ENCODE measurements at regions not wholly inside any gene's neighbourhood (a gene's known extent, or its start where the extent isn't known, plus 50 kb on each side); places are given as distances from the start of the nearest gene placed in this dataset.
"Not testable (repeated sequence)": the region's sequence is repeated elsewhere in the genome, so short reads cannot be mapped to it uniquely, and the experiment has no call there.

DNA sequence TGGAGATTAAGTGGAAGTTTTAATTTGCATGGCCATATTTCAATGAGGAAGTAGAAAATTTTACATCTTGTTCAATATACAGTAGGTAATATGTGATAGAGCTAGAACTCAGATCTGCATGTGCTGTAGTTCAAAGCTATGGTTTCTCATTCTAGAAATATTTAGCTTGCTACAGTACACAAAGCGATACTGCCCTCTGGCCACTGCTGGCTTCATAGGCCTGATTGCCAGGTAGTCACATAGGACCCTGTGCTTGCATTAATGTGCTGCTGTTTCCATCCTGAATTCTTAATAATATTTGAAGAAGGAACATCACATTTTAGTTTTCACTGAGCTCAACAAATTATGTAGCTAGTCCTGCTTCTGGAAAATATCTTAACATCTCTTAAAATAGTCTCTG is 87.0 kb downstream of the PLSCR2 start:
- peak; percentile 18 for DNase-seq (ENCODE audit: low read depth)

DNA sequence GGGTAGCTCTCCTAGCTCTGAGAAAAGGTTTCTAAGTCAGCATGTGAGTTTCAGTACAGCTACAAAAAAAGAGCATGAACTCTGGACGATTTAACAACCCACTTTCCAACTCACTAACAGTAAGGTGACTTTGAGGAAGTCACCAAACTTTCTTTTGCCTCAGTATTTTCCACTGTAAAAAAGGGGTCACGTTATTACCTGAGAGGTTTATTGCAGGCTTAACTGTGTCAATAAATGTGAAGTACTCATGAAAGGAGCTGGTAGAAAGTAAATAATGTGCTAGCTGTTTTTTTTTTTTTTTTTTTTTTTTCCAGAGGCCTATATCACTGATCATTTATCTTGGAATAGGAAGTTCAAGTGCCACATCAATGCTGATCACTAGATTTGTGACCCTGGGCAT is 89.3 kb downstream of the PLSCR2 start:
- DNase-seq (ENCODE audit: low read depth) = no peak

DNA sequence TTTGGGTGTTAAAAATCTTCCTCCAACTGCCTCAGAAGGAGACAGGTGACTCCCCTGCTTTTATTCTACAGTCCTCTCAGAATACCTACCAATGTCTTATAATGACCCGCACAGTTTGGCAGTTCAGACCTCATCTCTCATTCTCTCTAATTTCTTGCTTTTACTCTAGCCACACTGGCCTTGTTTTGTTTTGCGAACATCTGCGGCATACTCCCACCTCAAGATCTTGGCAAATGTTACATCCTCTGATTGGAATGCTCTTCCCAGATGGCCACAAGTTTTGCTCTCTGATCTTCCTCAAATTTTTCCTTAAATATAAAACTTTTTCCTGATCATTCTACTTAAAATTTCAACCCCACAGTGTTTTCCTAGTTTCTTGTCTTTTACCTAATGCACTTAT is 94.1 kb downstream of the PLSCR2 start:
- DNase-seq (ENCODE audit: low read depth) = no peak

GRCh38 chr3:146374146-146374545 is 95.2 kb downstream of the PLSCR2 start:
- DNase-seq (ENCODE audit: low read depth) = peak; percentile 6

DNA sequence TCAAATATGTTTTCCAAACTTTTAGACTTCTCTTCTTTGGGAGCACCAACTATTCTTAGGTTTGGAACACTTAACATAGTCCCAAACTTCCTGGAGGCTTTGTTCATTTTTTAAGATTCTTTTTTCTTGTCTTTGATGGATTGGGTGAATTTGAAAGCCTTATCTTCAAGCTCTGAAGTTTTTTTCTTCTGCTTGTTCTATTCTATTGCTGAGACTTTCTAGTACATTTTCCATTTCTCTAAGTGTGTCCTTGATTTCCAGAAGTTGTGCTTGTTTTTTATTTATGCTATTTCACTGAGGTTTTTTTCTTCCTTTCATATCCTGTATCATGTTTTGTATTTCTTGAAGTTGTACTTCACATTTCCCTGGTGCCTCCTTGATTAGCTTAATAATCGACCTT is 97.5 kb downstream of the PLSCR2 start:
- no peak for DNase-seq (ENCODE audit: low read depth)

GRCh38 chr3:146368882-146369523 is 100.4 kb downstream of the PLSCR2 start:
- DNase-seq (ENCODE audit: low read depth) = no peak

DNA sequence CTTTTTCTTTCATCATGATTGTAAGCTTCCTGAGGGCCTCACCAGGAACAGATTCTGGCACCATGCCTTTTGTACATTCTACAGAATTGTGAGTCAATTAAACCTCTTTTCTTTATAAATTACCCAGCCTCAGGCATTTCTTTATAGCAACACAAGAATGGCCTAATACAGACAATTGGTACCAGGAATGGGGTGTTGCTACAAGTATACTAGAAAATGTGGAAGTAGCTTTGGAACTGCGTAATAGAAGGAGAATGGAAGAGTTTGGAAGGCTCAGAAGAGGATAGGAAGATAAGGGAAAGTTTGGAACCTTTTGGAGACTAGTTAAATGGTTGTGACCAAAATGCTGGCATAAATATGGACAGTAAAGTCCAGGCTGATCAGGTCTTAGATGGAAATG is 108.9 kb upstream of the PLSCR4 start:
- no peak for DNase-seq (ENCODE audit: low read depth)

DNA sequence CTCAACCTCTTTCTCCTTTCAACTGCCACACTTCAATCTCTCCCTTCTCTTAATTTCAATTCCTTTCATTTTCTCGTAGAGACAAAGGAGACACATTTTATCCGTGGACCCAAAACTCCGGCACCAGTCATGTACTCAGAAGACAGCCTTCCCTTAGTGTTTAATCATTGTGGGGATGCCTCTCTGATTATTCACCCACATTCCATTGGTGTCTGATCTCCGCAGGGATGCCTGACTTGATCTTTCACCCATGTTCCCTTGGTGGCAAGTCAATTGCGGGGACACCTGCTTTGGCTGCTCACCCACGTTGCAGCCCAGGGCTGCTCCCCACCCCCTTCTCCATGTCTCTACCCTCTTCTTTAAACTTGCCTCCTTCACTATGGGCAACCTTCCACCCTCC is 103.5 kb upstream of the PLSCR4 start:
- not testable (repeated sequence) for DNase-seq (ENCODE audit: low read depth)

GRCh38 chr3:146350852-146351251 is 99.9 kb upstream of the PLSCR4 start:
- no peak for DNase-seq (ENCODE audit: low read depth)

- no peak for DNase-seq (ENCODE audit: low read depth)
These were observed 95.0 kb upstream of the PLSCR4 start for GRCh38 chr3:146345900-146346299.

DNA sequence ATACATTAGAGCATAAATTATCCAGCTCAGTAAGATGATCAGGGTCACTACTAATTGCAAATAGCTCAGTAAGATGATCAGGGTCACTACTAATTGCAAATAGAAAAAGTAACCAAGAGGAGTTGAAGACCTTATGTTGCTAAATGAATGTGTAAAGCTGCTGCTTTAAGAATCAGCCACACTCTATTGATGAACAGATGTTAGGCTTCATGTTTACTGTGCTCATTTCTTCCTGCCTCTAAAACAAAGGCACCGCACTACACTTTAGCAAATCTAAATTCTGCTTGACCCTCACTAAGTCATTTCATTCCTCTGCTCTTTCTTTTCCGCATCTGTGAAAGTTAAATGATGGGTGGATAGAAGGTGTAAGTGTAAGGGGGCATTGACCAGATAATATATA is 92.6 kb upstream of the PLSCR4 start:
- DNase-seq (ENCODE audit: low read depth) = no peak

DNA sequence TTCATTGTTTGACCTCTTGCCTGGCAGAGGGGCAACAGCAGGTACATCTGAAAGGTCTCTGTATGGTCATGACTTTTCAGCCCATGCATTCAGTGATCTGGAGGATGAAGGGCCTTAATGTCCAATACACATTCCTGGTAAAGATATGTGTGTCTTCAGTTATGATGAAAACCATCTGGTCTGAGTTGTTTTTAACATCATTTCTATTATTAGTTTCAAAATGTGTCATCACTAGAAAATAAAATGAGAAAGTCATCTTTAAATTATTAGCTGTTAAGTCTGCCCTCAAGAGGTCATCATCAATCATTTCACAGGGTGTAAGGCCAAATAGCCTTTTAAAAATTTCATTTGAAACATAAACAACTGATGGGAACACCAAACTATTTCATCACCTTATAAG is 92.1 kb upstream of the PLSCR4 start:
- no peak for DNase-seq (ENCODE audit: low read depth)

DNA sequence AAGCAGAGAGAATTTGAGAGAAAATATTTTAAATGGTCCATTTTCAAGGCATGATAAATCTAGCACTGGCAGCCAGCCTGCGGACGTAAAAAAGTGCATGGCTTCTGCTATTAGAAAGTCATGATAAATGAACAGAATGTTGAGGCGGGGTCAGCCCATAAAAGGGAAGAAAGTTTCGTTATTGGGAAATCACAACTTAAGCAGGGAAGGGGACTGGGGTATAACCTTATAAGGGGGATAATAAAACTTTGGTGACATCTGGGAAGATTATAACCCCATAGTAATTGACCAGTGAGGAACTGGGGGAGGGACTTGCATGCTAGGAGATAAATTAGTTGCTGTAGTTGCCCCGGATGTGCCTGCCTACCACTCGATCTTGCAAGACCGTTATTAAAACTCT is 88.4 kb upstream of the PLSCR4 start:
- DNase-seq (ENCODE audit: low read depth) = no peak

DNA sequence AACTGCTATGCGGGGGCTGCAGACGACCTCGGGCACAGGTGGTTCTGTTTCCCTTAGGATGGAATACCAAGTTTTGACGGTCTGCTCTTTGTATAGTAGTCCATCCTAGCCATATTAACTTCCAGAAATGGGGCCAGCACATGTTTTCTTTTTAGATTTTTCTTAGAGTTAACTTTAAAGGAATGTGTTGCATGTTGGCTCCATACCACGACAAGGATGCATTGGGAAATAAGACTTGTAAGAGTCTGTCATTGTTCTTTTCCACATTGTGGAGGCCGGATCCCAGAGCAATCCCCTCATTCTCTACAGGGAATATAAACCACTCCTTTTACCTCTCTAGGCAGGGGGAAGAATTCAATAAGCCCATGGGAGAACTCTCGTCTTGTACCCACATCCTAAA is 87.1 kb upstream of the PLSCR4 start:
- no peak for DNase-seq (ENCODE audit: low read depth)

DNA sequence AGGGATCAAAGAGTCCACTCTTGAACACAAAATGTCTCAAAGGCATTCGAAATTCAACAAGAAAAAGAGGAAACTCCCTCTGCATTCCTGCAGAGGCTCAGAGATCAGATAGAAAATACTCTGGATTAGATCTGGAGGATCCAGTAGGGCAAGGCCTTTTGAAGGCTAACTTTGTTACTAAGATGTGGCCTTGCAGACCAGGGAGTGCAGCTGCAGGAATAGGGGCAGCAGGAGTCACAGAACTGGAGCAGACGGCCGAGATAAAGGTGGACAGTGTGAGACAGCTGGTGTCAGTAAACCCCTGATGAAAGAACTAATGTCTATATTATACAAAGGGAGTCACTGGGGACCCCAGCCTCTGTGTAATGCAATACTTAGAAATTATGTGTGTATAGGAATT is 84.5 kb upstream of the PLSCR4 start:
- DNase-seq (ENCODE audit: low read depth) = no peak

GRCh38 chr3:146334151-146334550 is 83.2 kb upstream of the PLSCR4 start:
- DNase-seq (ENCODE audit: low read depth) = peak; percentile 17

- no peak for DNase-seq (ENCODE audit: low read depth)
These were observed 81.1 kb upstream of the PLSCR4 start for GRCh38 chr3:146331967-146332366.

DNA sequence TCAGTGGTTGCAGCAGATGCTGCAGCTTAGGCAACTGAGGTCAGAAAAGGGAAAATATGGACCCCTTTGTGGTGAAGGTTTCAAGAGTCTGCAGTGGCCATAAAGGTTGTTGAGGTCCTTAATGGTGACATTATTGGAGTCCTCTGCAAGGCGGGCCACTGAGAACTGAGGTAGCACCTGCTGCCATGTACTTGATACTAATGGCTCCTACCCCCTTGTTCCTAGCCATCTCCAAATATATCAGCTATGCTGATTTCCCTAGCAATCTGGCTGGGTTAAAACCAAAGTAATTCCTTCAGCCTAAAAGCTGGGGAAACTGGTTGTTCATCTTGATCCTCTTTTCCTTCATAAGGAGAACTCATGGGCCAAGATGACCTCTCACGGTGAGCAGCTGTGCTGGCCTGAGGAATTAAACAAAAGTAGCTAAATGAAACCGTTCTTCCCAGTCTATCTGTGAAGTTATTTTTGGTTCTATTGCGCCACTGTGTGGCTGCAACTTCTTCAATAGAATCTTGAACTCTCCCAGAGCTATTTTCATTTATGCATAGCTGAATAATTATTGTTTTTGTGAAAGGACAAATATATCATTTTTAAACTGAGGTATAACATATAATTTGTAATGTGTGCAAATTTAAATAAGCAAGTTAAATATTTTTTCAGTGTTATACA is 76.1 kb upstream of the PLSCR4 start:
- peak; percentile 72 for DNase-seq (ENCODE audit: low read depth)

- DNase-seq (ENCODE audit: low read depth) = no peak
These were observed 74.3 kb upstream of the PLSCR4 start for GRCh38 chr3:146325170-146325569.

DNA sequence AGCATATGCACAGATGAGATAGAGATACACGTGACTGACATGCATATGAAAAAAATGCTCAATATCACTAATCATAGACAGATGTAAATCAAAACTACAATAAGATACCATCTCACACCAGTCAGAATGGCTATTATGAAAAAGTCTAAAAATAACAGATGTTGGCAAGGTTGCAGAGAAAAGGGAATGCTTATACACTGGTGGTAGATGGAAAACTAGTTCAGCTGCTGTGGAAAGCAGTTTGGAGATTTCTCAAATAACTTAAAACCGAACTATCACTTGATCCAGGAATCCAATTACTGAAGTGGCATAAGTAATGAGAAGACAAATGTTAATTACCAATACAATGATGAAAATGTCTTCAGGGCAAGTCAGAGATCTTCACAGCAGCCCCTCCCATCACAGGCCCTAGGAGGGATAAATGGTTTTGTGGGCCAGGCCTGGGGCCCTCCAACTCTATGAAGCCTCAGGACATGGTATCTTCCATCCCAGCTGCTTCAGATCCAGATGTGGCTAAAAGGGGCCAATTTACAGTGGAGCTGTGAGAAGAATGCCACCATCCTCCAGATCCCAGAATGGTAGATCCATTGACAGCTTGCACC is 71.4 kb upstream of the PLSCR4 start:
- DNase-seq (ENCODE audit: low read depth) = peak; percentile 52

- no peak for DNase-seq (ENCODE audit: low read depth)
These were observed 64.0 kb upstream of the PLSCR4 start for GRCh38 chr3:146314871-146315270.

GRCh38 chr3:146313746-146314111 is 62.8 kb upstream of the PLSCR4 start:
- DNase-seq (ENCODE audit: low read depth) = peak; percentile 82

GRCh38 chr3:146313031-146313745 is 62.3 kb upstream of the PLSCR4 start:
- DNase-seq (ENCODE audit: low read depth) = peak; percentile 12
